HEK293T (cell line): ENCODE measurements at regions not wholly inside any gene's neighbourhood (a gene's known extent, or its start where the extent isn't known, plus 50 kb on each side); places are given as distances from the start of the nearest gene placed in this dataset.

Source experiments
- ARNT ChIP-seq: fragments of 450-650 bp; IDR thresholded peaks from 2 replicates; pipeline ENCODE4 v1.6.1; 2017; ENCODE audit warnings: mild to moderate bottlenecking
- BHLHE40 ChIP-seq: fragments of 450-650 bp; IDR thresholded peaks from 2 replicates; pipeline ENCODE4 v1.6.1; 2016; ENCODE audit warnings: mild to moderate bottlenecking, moderate library complexity, borderline replicate concordance
- ELF4 ChIP-seq: fragments of 450-650 bp; IDR thresholded peaks from 2 replicates; pipeline ENCODE4 v1.6.1; 2017; ENCODE audit warnings: antibody characterized with exemption
- FOXK2 ChIP-seq: fragments of 450-650 bp; IDR thresholded peaks from 2 replicates; pipeline ENCODE4 v1.6.1; 2016; ENCODE audit warnings: mild to moderate bottlenecking
- L3MBTL2 ChIP-seq: fragments of 450-650 bp; conservative IDR thresholded peaks from 2 replicates; pipeline ENCODE4 v1.6.1; 2016; ENCODE audit warnings: mild to moderate bottlenecking
- TARDBP ChIP-seq: fragments of 450-650 bp; IDR thresholded peaks from 2 replicates; pipeline ENCODE4 v1.6.1; 2016
- ZNF384 ChIP-seq: fragments of 450-650 bp; IDR thresholded peaks from 2 replicates; pipeline ENCODE4 v1.6.1; 2016

GRCh38 chr15:62795171-62795570 is 247.4 kb upstream of the TPM1 start:
- no peak for TF ChIP-seq L3MBTL2
- no peak for TF ChIP-seq TARDBP
- TF ChIP-seq ZNF384 = no peak
- TF ChIP-seq ELF4 = no peak
- no peak for TF ChIP-seq ARNT
- no peak for TF ChIP-seq FOXK2
- no peak for TF ChIP-seq BHLHE40
